ENCODE measurements at regions not wholly inside any gene's neighbourhood (a gene's known extent, or its start where the extent isn't known, plus 50 kb on each side); places are given as distances from the start of the nearest gene placed in this dataset.
"Not testable (repeated sequence)": the region's sequence is repeated elsewhere in the genome, so short reads cannot be mapped to it uniquely, and the experiment has no call there.

DNA sequence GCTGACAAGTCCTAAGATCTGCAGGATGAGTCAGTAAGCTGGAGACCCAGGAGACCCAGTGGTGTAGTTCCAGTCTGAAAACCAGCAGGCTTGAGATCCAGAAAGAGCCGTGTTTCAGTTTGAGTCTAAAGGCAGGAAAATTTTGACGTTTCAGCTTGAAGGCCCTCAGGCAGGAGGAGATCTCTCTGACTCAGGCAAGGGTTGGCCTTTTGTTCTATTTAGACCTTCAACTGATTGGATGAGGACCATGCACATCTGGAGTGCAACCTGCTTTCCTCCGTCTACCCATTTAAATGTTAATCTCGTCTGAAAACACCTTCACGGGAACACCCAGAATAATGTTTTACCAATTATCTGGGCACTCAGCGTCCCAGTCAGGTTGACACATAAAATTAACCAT, 69.5 kb downstream of the NPIPA7 start:
- H3K27me3 Mint-ChIP-seq (ENCODE audit: unreplicated experiment), result peaks cover 13% of the 10 kb centered on the region
- H3K4me1 Mint-ChIP-seq (ENCODE audit: low read depth, unreplicated experiment); H3K4me3 Mint-ChIP-seq (ENCODE audit: low read depth, unreplicated experiment); CTCF ChIA-PET; DNase-seq; H3K27ac Mint-ChIP-seq (ENCODE audit: unreplicated experiment); intact Hi-C loops (cut with micrococcal nuclease; ENCODE audit: unreplicated experiment); H3K36me3 Mint-ChIP-seq (ENCODE audit: insufficient read depth, unreplicated experiment); BruUV-seq (replicated peaks); H3K9me3 Mint-ChIP-seq (ENCODE audit: low read depth, unreplicated experiment): not testable (repeated sequence)

DNA sequence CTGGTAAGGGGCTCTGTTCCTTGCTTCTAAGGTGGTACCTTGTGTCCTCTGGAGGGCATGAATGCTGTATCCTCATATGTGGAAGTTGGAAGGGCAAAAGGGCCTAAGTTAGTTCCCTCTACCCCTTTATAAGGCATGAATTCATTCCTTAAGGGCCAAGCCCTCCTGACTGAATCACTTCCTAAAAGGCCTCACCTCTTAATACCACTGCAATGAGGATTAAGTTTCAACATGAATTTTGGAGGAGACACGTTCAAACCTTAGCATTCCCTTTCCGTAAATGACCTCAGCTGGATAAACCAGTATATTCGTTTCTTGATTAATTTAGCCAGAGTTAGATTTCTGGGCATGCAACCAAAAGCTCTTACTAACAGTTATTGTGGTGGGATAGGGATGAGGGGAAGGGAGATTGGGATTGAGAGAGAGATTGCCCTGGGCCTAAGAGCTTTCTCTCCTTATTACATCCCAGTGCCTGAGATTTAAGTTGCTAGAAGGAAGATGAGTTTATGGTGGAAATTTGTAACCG, 70.8 kb downstream of the NPIPA7 start:
- DNase-seq; BruUV-seq (replicated peaks); H3K4me3 Mint-ChIP-seq (ENCODE audit: low read depth, unreplicated experiment); H3K4me1 Mint-ChIP-seq (ENCODE audit: low read depth, unreplicated experiment); H3K36me3 Mint-ChIP-seq (ENCODE audit: insufficient read depth, unreplicated experiment); H3K27ac Mint-ChIP-seq (ENCODE audit: unreplicated experiment); H3K9me3 Mint-ChIP-seq (ENCODE audit: low read depth, unreplicated experiment); CTCF ChIA-PET; intact Hi-C loops (cut with micrococcal nuclease; ENCODE audit: unreplicated experiment): not testable (repeated sequence)
- H3K27me3 Mint-ChIP-seq (ENCODE audit: unreplicated experiment), result peaks cover 13% of the 10 kb centered on the region

DNA sequence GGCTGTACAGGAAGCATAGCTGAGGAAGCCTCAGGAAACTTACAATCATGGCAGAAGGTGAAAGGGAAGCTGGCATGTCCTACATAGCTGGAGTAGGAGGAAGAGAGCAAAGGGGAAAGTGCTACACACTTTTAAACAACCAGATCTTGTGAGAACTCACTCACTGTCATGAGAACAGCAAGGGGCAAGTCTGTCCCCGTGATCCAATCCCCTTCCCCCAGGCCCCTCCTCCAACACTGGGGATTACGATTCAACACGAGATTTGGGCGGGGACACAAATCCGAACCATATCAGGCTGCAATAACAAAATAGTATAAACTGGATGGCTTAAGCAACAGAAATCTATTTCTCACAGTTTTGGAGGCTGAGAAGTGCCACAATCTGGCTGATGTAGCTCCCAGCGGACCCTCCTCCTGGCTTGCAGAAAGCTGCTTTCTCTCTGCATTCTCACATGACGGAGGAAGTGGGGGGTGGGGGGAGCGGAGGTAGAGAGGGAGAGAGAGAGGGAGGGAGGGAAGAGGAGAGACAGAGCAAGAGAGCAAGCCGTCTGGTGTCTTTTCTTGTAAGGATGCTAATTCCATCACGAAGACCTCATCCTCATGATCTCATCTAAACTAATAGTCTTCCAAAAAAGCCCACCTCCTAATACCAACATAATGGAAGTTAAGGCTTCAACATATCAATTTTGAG, 72.9 kb downstream of the NPIPA7 start:
- H3K9me3 Mint-ChIP-seq (ENCODE audit: low read depth, unreplicated experiment); CTCF ChIA-PET; BruUV-seq (replicated peaks); H3K4me3 Mint-ChIP-seq (ENCODE audit: low read depth, unreplicated experiment); H3K36me3 Mint-ChIP-seq (ENCODE audit: insufficient read depth, unreplicated experiment); H3K27ac Mint-ChIP-seq (ENCODE audit: unreplicated experiment); DNase-seq; H3K4me1 Mint-ChIP-seq (ENCODE audit: low read depth, unreplicated experiment); intact Hi-C loops (cut with micrococcal nuclease; ENCODE audit: unreplicated experiment): not testable (repeated sequence)
- H3K27me3 Mint-ChIP-seq (ENCODE audit: unreplicated experiment), result peaks cover 13% of the 10 kb centered on the region

DNA sequence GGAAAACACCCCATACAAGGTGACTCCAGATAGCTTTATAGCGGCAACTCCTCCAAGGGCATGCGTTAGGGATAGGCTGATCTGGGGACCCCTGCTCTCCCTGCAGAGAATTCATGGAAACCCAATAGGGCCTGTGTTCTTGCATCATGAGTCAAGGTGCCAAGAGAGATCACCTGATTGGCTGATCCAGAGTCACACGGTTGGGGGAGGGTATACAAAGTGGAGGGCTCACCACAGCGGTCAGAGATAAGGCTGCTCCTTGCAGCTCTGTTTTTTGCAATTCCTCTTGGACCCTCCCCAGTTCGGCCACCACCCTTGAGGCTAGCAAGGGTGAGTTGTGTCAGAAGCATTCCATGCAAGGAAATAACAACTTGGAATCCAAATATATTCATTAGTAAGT, 79.6 kb downstream of the NPIPA7 start:
- intact Hi-C loops (cut with micrococcal nuclease; ENCODE audit: unreplicated experiment), result not testable (repeated sequence)

DNA sequence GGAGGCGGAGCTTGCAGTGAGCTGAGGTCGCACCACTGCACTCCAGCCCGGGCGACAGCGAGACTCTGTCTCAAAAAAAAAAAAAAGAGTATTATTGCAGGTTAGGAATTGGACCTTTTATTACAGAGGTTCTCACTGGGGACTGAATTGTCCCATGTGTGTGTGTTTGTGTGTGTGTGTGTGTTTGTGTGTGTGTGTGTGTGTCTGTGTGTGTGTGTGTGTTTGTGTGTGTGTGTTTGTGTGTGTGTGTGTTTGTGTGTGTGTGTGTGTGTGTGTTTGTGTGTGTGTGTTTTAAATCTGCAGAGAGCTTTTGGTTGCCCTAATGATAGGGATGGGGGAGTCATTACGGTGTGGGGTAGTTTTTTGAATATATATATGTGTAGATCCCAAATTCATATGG, 84.9 kb downstream of the NPIPA7 start:
- H3K4me1 Mint-ChIP-seq (ENCODE audit: low read depth, unreplicated experiment); H3K27ac Mint-ChIP-seq (ENCODE audit: unreplicated experiment); H3K36me3 Mint-ChIP-seq (ENCODE audit: insufficient read depth, unreplicated experiment); DNase-seq; H3K9me3 Mint-ChIP-seq (ENCODE audit: low read depth, unreplicated experiment); CTCF ChIA-PET; intact Hi-C loops (cut with micrococcal nuclease; ENCODE audit: unreplicated experiment); H3K4me3 Mint-ChIP-seq (ENCODE audit: low read depth, unreplicated experiment); BruUV-seq (replicated peaks): not testable (repeated sequence)
- H3K27me3 Mint-ChIP-seq (ENCODE audit: unreplicated experiment), result peaks cover 20% of the 10 kb centered on the region

More for the DNA sequence above, 79.6 kb downstream of the NPIPA7 start:
- H3K4me1 Mint-ChIP-seq (ENCODE audit: low read depth, unreplicated experiment); H3K4me3 Mint-ChIP-seq (ENCODE audit: low read depth, unreplicated experiment); H3K36me3 Mint-ChIP-seq (ENCODE audit: insufficient read depth, unreplicated experiment); H3K27me3 Mint-ChIP-seq (ENCODE audit: unreplicated experiment); H3K27ac Mint-ChIP-seq (ENCODE audit: unreplicated experiment); DNase-seq; CTCF ChIA-PET; H3K9me3 Mint-ChIP-seq (ENCODE audit: low read depth, unreplicated experiment); BruUV-seq (replicated peaks): not testable (repeated sequence)

DNA sequence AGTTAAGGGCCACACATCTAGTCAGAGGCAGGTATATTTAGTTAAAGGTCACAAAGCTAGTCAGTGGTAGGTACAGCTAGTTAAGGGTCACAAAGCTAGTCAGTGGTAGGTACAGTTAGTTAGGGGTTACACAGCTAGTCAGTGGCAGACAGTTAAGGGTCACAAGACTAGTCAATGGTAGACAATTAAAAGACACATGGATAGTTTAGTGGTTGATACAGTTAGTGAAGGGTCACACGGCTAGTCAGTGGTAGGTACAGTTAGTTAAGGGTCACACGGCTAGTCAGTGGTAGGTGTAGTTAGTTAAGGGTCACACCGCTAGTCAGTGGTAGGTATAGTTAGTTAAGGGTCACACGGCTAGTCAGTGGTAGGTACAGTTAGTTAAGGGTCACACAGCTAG, 110.0 kb downstream of the NPIPA7 start:
- H3K4me3 Mint-ChIP-seq (ENCODE audit: low read depth, unreplicated experiment); DNase-seq; CTCF ChIA-PET; H3K27ac Mint-ChIP-seq (ENCODE audit: unreplicated experiment); BruUV-seq (replicated peaks); H3K4me1 Mint-ChIP-seq (ENCODE audit: low read depth, unreplicated experiment); intact Hi-C loops (cut with micrococcal nuclease; ENCODE audit: unreplicated experiment); H3K27me3 Mint-ChIP-seq (ENCODE audit: unreplicated experiment); H3K9me3 Mint-ChIP-seq (ENCODE audit: low read depth, unreplicated experiment); H3K36me3 Mint-ChIP-seq (ENCODE audit: insufficient read depth, unreplicated experiment): not testable (repeated sequence)

DNA sequence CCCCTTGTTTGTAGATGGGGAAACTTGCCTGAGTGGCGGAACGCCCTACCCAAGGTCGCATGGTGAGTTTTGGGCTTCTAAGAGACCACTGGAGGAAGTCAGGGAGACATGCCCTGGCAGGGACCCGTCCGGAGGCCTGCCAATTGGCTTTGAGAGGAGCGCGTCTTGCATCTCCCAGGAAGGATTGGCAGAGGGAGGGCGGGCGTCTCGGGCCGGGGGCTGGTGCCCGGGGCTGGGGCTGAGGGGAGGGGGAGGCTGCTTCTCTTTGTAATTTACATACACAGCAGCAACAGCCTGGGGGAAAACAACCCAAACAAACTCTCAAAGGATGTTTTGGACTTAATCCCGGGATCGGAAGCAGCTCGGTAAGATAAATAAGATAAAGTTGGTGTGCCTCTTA, 110.5 kb downstream of the NPIPA7 start:
- intact Hi-C loops (cut with micrococcal nuclease; ENCODE audit: unreplicated experiment); H3K4me1 Mint-ChIP-seq (ENCODE audit: low read depth, unreplicated experiment); DNase-seq; H3K36me3 Mint-ChIP-seq (ENCODE audit: insufficient read depth, unreplicated experiment); CTCF ChIA-PET; H3K9me3 Mint-ChIP-seq (ENCODE audit: low read depth, unreplicated experiment); H3K27ac Mint-ChIP-seq (ENCODE audit: unreplicated experiment); BruUV-seq (replicated peaks); H3K4me3 Mint-ChIP-seq (ENCODE audit: low read depth, unreplicated experiment); H3K27me3 Mint-ChIP-seq (ENCODE audit: unreplicated experiment): not testable (repeated sequence)

DNA sequence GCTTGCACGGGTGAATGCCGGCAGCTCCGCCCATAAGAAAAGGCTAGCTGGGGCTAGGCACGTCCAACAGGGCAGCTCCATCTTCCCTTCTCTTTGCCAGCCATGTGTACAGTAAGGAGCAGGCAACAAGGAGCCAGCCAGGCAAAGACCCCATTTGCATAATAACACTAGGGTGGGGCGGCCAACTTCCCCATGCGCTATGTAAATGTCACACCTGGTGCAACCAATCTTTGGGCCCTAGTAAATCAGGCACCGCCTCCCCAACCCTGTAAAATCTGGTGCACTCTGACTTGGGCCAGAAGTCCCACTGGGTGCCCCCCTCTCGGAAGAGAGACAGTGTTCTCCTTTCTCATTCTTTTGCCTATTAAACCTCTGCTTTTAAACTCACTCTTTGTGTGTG, 115.2 kb downstream of the NPIPA7 start:
- intact Hi-C loops (cut with micrococcal nuclease; ENCODE audit: unreplicated experiment); BruUV-seq (replicated peaks); CTCF ChIA-PET; H3K4me3 Mint-ChIP-seq (ENCODE audit: low read depth, unreplicated experiment); DNase-seq; H3K27ac Mint-ChIP-seq (ENCODE audit: unreplicated experiment); H3K9me3 Mint-ChIP-seq (ENCODE audit: low read depth, unreplicated experiment); H3K36me3 Mint-ChIP-seq (ENCODE audit: insufficient read depth, unreplicated experiment); H3K4me1 Mint-ChIP-seq (ENCODE audit: low read depth, unreplicated experiment); H3K27me3 Mint-ChIP-seq (ENCODE audit: unreplicated experiment): not testable (repeated sequence)

DNA sequence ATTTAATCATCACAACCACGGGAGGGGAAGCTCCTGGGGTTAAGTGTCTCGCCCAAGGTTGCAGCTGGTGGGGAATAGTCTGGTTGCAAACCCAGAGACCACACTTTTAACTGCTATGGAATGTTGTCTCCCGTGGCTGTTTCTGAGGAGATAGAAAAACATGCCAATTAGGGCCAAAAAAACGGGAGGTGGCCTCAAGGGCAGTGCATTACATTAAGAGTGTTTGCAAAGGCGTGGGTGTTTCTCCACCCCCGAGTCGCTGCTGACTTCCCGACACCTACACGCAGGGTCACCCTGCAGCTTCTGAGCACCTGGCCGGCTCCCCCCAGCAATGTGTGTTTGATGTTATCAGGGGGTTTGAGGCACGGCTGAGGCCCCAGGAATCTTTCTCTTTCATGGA, 116.1 kb downstream of the NPIPA7 start:
- H3K27me3 Mint-ChIP-seq (ENCODE audit: unreplicated experiment); DNase-seq; H3K4me3 Mint-ChIP-seq (ENCODE audit: low read depth, unreplicated experiment); H3K36me3 Mint-ChIP-seq (ENCODE audit: insufficient read depth, unreplicated experiment); CTCF ChIA-PET; H3K27ac Mint-ChIP-seq (ENCODE audit: unreplicated experiment); BruUV-seq (replicated peaks); intact Hi-C loops (cut with micrococcal nuclease; ENCODE audit: unreplicated experiment); H3K9me3 Mint-ChIP-seq (ENCODE audit: low read depth, unreplicated experiment); H3K4me1 Mint-ChIP-seq (ENCODE audit: low read depth, unreplicated experiment): not testable (repeated sequence)

DNA sequence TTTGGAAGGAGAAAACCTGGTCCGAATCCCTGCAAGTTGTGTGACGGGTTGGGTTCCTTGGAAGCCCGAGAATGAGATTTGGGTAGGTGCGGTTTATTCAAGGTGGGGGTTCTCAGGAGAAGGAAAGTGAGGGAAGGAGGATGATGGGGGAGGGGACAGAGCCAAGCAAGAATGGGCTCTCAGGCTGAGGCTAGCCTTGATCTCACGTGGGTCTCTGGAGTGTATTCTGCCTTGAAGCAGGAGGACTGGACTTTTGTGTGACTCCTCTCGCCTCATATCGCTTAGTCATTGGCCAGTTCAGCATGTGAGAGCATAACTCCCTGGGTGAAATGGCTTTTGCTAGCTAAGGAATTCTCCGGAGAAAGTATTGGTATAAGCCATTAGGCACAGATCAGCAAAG, 120.9 kb downstream of the NPIPA7 start:
- H3K9me3 Mint-ChIP-seq (ENCODE audit: low read depth, unreplicated experiment); H3K4me1 Mint-ChIP-seq (ENCODE audit: low read depth, unreplicated experiment); CTCF ChIA-PET; H3K36me3 Mint-ChIP-seq (ENCODE audit: insufficient read depth, unreplicated experiment); H3K4me3 Mint-ChIP-seq (ENCODE audit: low read depth, unreplicated experiment); DNase-seq; BruUV-seq (replicated peaks); H3K27me3 Mint-ChIP-seq (ENCODE audit: unreplicated experiment); H3K27ac Mint-ChIP-seq (ENCODE audit: unreplicated experiment); intact Hi-C loops (cut with micrococcal nuclease; ENCODE audit: unreplicated experiment): not testable (repeated sequence)
